Caco-2 (cell line): ENCODE measurements at regions not wholly inside any gene's neighbourhood (a gene's known extent, or its start where the extent isn't known, plus 50 kb on each side); places are given as distances from the start of the nearest gene placed in this dataset.

ENCODE experiments used
- BruUV-seq: library from RNA; stranded (reverse); fragments of 400-500 nt; replicated peaks from 2 replicates; lab custom pipeline; 2021; lab: Mats Ljungman, UMichigan
- CTCF ChIA-PET: fragments of 300-600 bp; sonication (Branson Sonifier 250); formaldehyde crosslinking; loops from one replicate; lab custom pipeline; 2022; ENCODE audit warnings: antibody characterized with exemption; lab: Charles Lee
- POLR2A ChIA-PET: fragments of 300-600 bp; sonication (Branson Sonifier 250); formaldehyde crosslinking; loops from one replicate; lab custom pipeline; 2022; ENCODE audit warnings: antibody characterized with exemption; lab: Charles Lee
- DNase-seq, 2 experiments: peaks; one replicate each; pipeline versions ENCODE4 v3.0.0 to v3.0.0-alpha.2; 2020 to 2022
- H3K27me3 ChIP-seq: replicated peaks from 2 replicates; pipeline ENCODE4 v1.6.0; 2011; ENCODE audit warnings: low read length; ENCODE audit not compliant: control insufficient read depth, insufficient read depth
- H3K36me3 ChIP-seq: 2 replicates; pipeline ENCODE4 v1.5.1; 2011; ENCODE audit warnings: low read length; ENCODE audit not compliant: control insufficient read depth, insufficient read depth
- H3K4me1 ChIP-seq: fragments of 250-450 bp; sonication (Bioruptor Pico); 2 replicates; pipeline ENCODE4 v1.5.1; 2020; ENCODE audit warnings: mild to moderate bottlenecking
- H3K4me3 ChIP-seq: 2 replicates; pipeline ENCODE4 v1.5.1; 2011; ENCODE audit warnings: low read depth, mild to moderate bottlenecking, control low read depth, low read length
- H3K9me3 ChIP-seq: fragments of 250-450 bp; sonication (Bioruptor Pico); 2 replicates; pipeline ENCODE4 v1.5.1; 2020; ENCODE audit warnings: mild to moderate bottlenecking, moderate library complexity
- H3K27ac Mint-ChIP-seq: one replicate; pipeline ENCODE4 v1.8.0; 2022; ENCODE audit warnings: mixed read lengths; ENCODE audit not compliant: unreplicated experiment
- H3K27me3 Mint-ChIP-seq: one replicate; pipeline ENCODE4 v1.8.0; 2022; ENCODE audit warnings: mixed read lengths; ENCODE audit not compliant: insufficient read depth, unreplicated experiment
- H3K36me3 Mint-ChIP-seq: one replicate; pipeline ENCODE4 v1.8.0; 2022; ENCODE audit warnings: mild to moderate bottlenecking, mixed read lengths; ENCODE audit not compliant: insufficient read depth, unreplicated experiment
- H3K4me1 Mint-ChIP-seq: one replicate; pipeline ENCODE4 v1.8.0; 2022; ENCODE audit warnings: low read depth, mixed read lengths; ENCODE audit not compliant: unreplicated experiment
- H3K4me3 Mint-ChIP-seq: one replicate; pipeline ENCODE4 v1.8.0; 2022; ENCODE audit warnings: mild to moderate bottlenecking, moderate library complexity, mixed read lengths; ENCODE audit not compliant: unreplicated experiment
- H3K9me3 Mint-ChIP-seq: one replicate; pipeline ENCODE4 v1.8.0; 2022; ENCODE audit warnings: mixed read lengths; ENCODE audit not compliant: unreplicated experiment
- CTCF ChIP-seq, 2 experiments: fragments of 200-600 bp in 1 of 2; IDR thresholded peaks; 1 replicate in 1 of 2; 2 replicates in 1 of 2; pipeline versions ENCODE4 v1.5.1 to v1.8.0; 2011 to 2022; ENCODE audit warnings: antibody characterized with exemption in 1 of 2, control low read depth in 1 of 2, inconsistent platforms in 1 of 2, low read depth in 1 of 2, low read length in 1 of 2, mild to moderate bottlenecking in 1 of 2, moderate library complexity in 1 of 2; ENCODE audit not compliant: insufficient read depth in 1 of 2, severe bottlenecking in 1 of 2, unreplicated experiment in 1 of 2
- intact Hi-C: fragments of 100-400 bp; cut with micrococcal nuclease; formaldehyde crosslinking; loops from one replicate; pipeline ENCODE4 v1.10.0; 2022; ENCODE audit not compliant: unreplicated experiment

GRCh38 chr6:97813889-97814567 is 531.0 kb upstream of the MMS22L start:
- POLR2A ChIA-PET, result no interaction called here
- H3K27ac Mint-ChIP-seq, result no peak overlapping the region

GRCh38 chr6:97815301-97815812 is 532.3 kb upstream of the MMS22L start:
- Histone ChIP-seq H3K9me3 (no peaks in the 10 kb centered on the region; the same call in 1 of the 2 replicates), H3K4me1 (peaks cover 14% of the 10 kb centered on the region; the same call in 1 of the 2 replicates), H3K36me3 (no peaks in the 10 kb centered on the region), H3K27me3 (no peaks in the 10 kb centered on the region), H3K4me3 (no peak overlapping the region)
- Mint-ChIP-seq H3K4me1 (no peaks in the 10 kb centered on the region), H3K27me3 (peaks cover 9% of the 10 kb centered on the region), H3K27ac (no peak overlapping the region), H3K9me3 (no peaks in the 10 kb centered on the region), H3K36me3 (no peaks in the 10 kb centered on the region), H3K4me3 (no peak overlapping the region)
- DNase-seq, result no peak
- no TSS peak for BruUV-seq
- ChIA-PET POLR2A (no interaction called here), CTCF (no interaction called here)
- intact Hi-C loops, result no loop called here
- TF ChIP-seq CTCF (IDR thresholded peaks at IDR 0.05; ENCODE audit: insufficient read depth in 1 of 2, low read depth in 1 of 2, low read length in 1 of 2, severe bottlenecking in 1 of 2, unreplicated experiment in 1 of 2), result no peak

More at GRCh38 chr6:97813889-97814567, 531.0 kb upstream of the MMS22L start:
- Mint-ChIP-seq H3K36me3 (no peaks in the 10 kb centered on the region), H3K4me3 (no peak overlapping the region), H3K9me3 (no peaks in the 10 kb centered on the region), H3K4me1 (no peaks in the 10 kb centered on the region), H3K27me3 (no peaks in the 10 kb centered on the region)
- H3K36me3 ChIP-seq, result no peaks in the 10 kb centered on the region
- no peak for DNase-seq
- BruUV-seq, result no TSS peak
- intact Hi-C loops, result no loop called here
- no peak overlapping the region for H3K4me3 ChIP-seq
- TF ChIP-seq CTCF (IDR thresholded peaks at IDR 0.05; ENCODE audit: insufficient read depth in 1 of 2, low read depth in 1 of 2, low read length in 1 of 2, severe bottlenecking in 1 of 2, unreplicated experiment in 1 of 2), result no peak
- no peaks in the 10 kb centered on the region for H3K9me3 ChIP-seq
- H3K27me3 ChIP-seq, result no peaks in the 10 kb centered on the region
- CTCF ChIA-PET, result no interaction called here
- H3K4me1 ChIP-seq, result peaks cover 14% of the 10 kb centered on the region; the same call in 1 of the 2 replicates

GRCh38 chr6:97816526-97816925 is 533.5 kb upstream of the MMS22L start:
- H3K36me3 Mint-ChIP-seq, result no peaks in the 10 kb centered on the region
- no peak for DNase-seq
- no peak overlapping the region for H3K4me3 ChIP-seq
- H3K36me3 ChIP-seq, result no peaks in the 10 kb centered on the region
- H3K4me1 ChIP-seq, result peaks cover 14% of the 10 kb centered on the region; the same call in 1 of the 2 replicates
- intact Hi-C loops, result no loop called here
- no peak for TF ChIP-seq CTCF (IDR thresholded peaks at IDR 0.05; ENCODE audit: insufficient read depth in 1 of 2, low read depth in 1 of 2, low read length in 1 of 2, severe bottlenecking in 1 of 2, unreplicated experiment in 1 of 2)
- no peak overlapping the region for H3K27ac Mint-ChIP-seq
- H3K27me3 Mint-ChIP-seq, result peaks cover 11% of the 10 kb centered on the region
- no peaks in the 10 kb centered on the region for H3K27me3 ChIP-seq
- H3K9me3 Mint-ChIP-seq, result no peaks in the 10 kb centered on the region
- H3K4me1 Mint-ChIP-seq, result no peaks in the 10 kb centered on the region
- no peaks in the 10 kb centered on the region; the same call in 1 of the 2 replicates for H3K9me3 ChIP-seq
- ChIA-PET CTCF (no interaction called here), POLR2A (no interaction called here)
- H3K4me3 Mint-ChIP-seq, result no peak overlapping the region
- no TSS peak for BruUV-seq
